A673 (cell line): ENCODE measurements at regions not wholly inside any gene's neighbourhood (a gene's known extent, or its start where the extent isn't known, plus 50 kb on each side); places are given as distances from the start of the nearest gene placed in this dataset.

Experiments
- BruUV-seq: library from RNA; stranded (reverse); fragments of 400-500 nt; replicated peaks from 2 replicates; lab custom pipeline; 2021; lab: Mats Ljungman, UMichigan
- CTCF ChIA-PET: fragments of 300-600 bp; sonication (Branson Sonifier 250); formaldehyde crosslinking; loops from one replicate; lab custom pipeline; 2022; ENCODE audit warnings: antibody characterized with exemption; lab: Charles Lee
- POLR2A ChIA-PET: fragments of 300-600 bp; sonication (Branson Sonifier 250); formaldehyde crosslinking; loops from one replicate; lab custom pipeline; 2022; ENCODE audit warnings: antibody characterized with exemption; ENCODE audit not compliant: low non-redundant PET; lab: Charles Lee
- DNase-seq: peaks from one replicate; pipeline ENCODE4 v3.0.0-alpha.2; 2015; ENCODE audit warnings: low spot score
- H3K27ac ChIP-seq: fragments of 200-600 bp; sonication (generic); 2 replicates; pipeline ENCODE4 v1.5.1; 2016; ENCODE audit warnings: mixed run types, low read depth, mild to moderate bottlenecking, mixed read lengths, antibody characterized with exemption, low read length; ENCODE audit not compliant: poor library complexity, severe bottlenecking
- H3K27me3 ChIP-seq: fragments of 200-600 bp; sonication (generic); replicated peaks from 2 replicates; pipeline ENCODE4 v1.6.1; 2017; ENCODE audit warnings: mixed run types, low read depth, mild to moderate bottlenecking, mixed read lengths, antibody characterized with exemption, low read length; ENCODE audit not compliant: insufficient read depth, poor library complexity
- H3K36me3 ChIP-seq: fragments of 200-600 bp; sonication (generic); 2 replicates; pipeline ENCODE4 v1.6.1; 2016; ENCODE audit warnings: mixed run types, mild to moderate bottlenecking, mixed read lengths, antibody characterized with exemption, low read length; ENCODE audit not compliant: insufficient read depth, poor library complexity, severe bottlenecking
- H3K4me1 ChIP-seq: fragments of 200-600 bp; sonication (generic); 2 replicates; pipeline ENCODE4 v1.6.1; 2017; ENCODE audit warnings: mixed run types, mild to moderate bottlenecking, mixed read lengths, antibody characterized with exemption, low read length; ENCODE audit not compliant: insufficient read depth, poor library complexity, severe bottlenecking
- H3K4me3 ChIP-seq: fragments of 200-600 bp; sonication (generic); 2 replicates; pipeline ENCODE4 v1.5.1; 2016; ENCODE audit warnings: low read depth, mixed run types, mild to moderate bottlenecking, mixed read lengths, low read length; ENCODE audit not compliant: poor library complexity, severe bottlenecking
- H3K9me3 ChIP-seq: fragments of 200-600 bp; sonication (generic); 2 replicates; pipeline ENCODE4 v1.6.1; 2016; ENCODE audit warnings: mixed run types, low read depth, mild to moderate bottlenecking, mixed read lengths, antibody characterized with exemption, low read length; ENCODE audit not compliant: poor library complexity, severe bottlenecking
- CTCF ChIP-seq: fragments of 300-800, 200-600 bp; sonication (generic); conservative IDR thresholded peaks from 2 replicates; pipeline ENCODE4 v1.5.1; 2017; ENCODE audit warnings: low read depth, mild to moderate bottlenecking, antibody characterized with exemption, low read length, moderate library complexity, mixed read lengths
- EZH2 ChIP-seq: fragments of 200-600 bp; sonication (generic); IDR thresholded peaks from 2 replicates; pipeline ENCODE4 v1.6.1; 2017; ENCODE audit warnings: borderline replicate concordance, low read depth, mild to moderate bottlenecking, mixed read lengths, antibody characterized with exemption, low read length; ENCODE audit not compliant: poor library complexity, severe bottlenecking
- intact Hi-C: fragments of 100-400 bp; cut with micrococcal nuclease; formaldehyde crosslinking; loops from one replicate; pipeline ENCODE4 v1.10.0; 2022; ENCODE audit not compliant: unreplicated experiment

GRCh38 chr1:242586360-242586680 is 61.8 kb upstream of the PLD5 start:
- Histone ChIP-seq H3K36me3 (no peaks in the 10 kb centered on the region), H3K9me3 (no peaks in the 10 kb centered on the region), H3K4me3 (no peak overlapping the region), H3K27me3 (no peaks in the 10 kb centered on the region), H3K27ac (no peak overlapping the region), H3K4me1 (no peaks in the 10 kb centered on the region)
- no peak for TF ChIP-seq EZH2
- no peak for TF ChIP-seq CTCF
- DNase-seq: peak; percentile 2
- ChIA-PET CTCF (no interaction called here), POLR2A (no interaction called here)
- BruUV-seq: no TSS peak
- intact Hi-C loops: no loop called here

DNA sequence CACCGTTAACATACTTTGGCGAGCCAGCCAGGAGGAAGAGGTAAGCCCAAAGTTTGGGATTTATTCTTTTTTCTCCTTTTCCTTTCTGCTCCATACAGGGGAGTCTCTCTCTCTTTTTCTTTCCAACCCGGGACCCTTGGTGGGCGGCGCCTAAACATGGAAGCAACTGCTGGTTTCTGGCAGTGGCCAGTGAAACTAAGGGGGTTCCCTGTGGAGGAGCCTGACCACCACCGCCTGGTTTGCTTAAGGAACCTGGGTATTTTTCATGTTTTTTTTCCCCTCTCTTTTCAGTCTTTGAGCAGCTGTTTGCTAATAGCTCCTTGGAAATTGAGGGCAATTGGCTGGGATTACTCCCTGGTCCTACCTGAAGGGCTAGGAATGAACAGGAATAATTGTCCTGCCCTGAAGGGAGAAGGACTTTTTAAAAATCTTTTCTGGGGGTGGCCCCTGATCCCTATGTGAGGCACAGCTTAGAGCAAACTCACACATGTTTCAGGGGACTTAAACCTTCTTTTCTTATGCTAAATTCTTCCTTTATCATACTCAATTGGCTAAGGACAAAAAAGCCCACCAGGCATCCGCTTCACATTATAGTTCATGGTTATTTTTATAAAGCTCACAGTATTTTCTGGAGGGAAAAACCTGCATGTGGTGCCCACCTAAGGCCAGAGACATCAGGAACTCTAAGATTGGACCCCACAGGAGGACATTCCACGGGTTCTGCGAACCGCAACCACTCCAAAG is 61.3 kb upstream of the PLD5 start:
- intact Hi-C loops: no loop called here
- Histone ChIP-seq H3K27me3 (no peaks in the 10 kb centered on the region), H3K4me1 (no peaks in the 10 kb centered on the region), H3K9me3 (no peaks in the 10 kb centered on the region), H3K36me3 (no peaks in the 10 kb centered on the region), H3K4me3 (no peak overlapping the region), H3K27ac (no peak overlapping the region)
- BruUV-seq: no TSS peak
- DNase-seq: no peak
- TF ChIP-seq CTCF: no peak
- ChIA-PET POLR2A (no interaction called here), CTCF (no interaction called here)

DNA sequence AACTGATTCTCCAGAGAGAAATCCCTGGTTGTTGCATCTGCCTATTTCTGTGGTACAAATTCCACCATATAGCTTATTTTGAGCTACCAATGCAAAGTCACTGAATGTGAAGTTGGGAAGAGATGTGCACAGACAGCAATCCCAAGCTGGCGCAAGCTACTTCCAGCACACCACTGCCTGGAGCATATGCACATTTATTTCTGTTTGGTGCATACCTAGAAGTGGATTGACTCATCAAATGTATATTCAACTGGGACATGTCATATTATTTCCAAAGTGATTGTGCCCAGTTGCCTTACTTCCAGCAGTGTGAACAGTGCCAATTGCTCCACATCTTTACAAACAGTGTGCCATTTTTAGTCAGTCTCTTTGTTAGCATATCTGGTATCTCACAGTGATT is 58.2 kb upstream of the PLD5 start:
- DNase-seq: no peak
- Histone ChIP-seq H3K27me3 (no peaks in the 10 kb centered on the region), H3K4me1 (no peaks in the 10 kb centered on the region), H3K9me3 (no peaks in the 10 kb centered on the region), H3K36me3 (no peaks in the 10 kb centered on the region), H3K4me3 (no peak overlapping the region), H3K27ac (no peak overlapping the region)
- BruUV-seq: no TSS peak
- ChIA-PET POLR2A (no interaction called here), CTCF (no interaction called here)
- intact Hi-C loops: no loop called here
- TF ChIP-seq EZH2 (no peak), CTCF (no peak)
